ENCODE measurements at regions not wholly inside any gene's neighbourhood (a gene's known extent, or its start where the extent isn't known, plus 50 kb on each side); places are given as distances from the start of the nearest gene placed in this dataset.

GRCh38 chr4:151967074-151967473 is 206.3 kb upstream of the GATB start:
- no peak for DNase-seq
- no peak overlapping the region for H3K4me3 ChIP-seq (replicated peaks in 1 of 3; ENCODE audit: low read depth in 2 of 3, low read length in 3 of 3)
- no peaks in the 10 kb centered on the region for H3K36me3 ChIP-seq (replicated peaks in 1 of 2; ENCODE audit: control insufficient read depth in 1 of 2, insufficient read depth in 2 of 2, low read length in 2 of 2)
- no peaks in the 10 kb centered on the region for H3K36me3 Mint-ChIP-seq
- H3K4me1 Mint-ChIP-seq: peaks cover 5% of the 10 kb centered on the region
- no peak for TF ChIP-seq CTCF (IDR thresholded peaks at IDR 0.05)
- WGBS (ENCODE audit: insufficient coverage): 80% methylated on average over 4 of the region's 6 CpGs
- H3K4me2 ChIP-seq (replicated peaks; ENCODE audit: extremely low read depth, low read length, poor library complexity, severe bottlenecking): no peak overlapping the region
- peaks cover 0 to 3% (median 2%) of the 10 kb centered on the region in 7 donors for H3K9me3 Mint-ChIP-seq
- intact Hi-C loops (cut with micrococcal nuclease): no loop called here
- H3K4me3 Mint-ChIP-seq: no peak overlapping the region
- peaks cover 0 to 6% (median 1%) of the 10 kb centered on the region in 3 donors for H3K27me3 Mint-ChIP-seq (ENCODE audit: low read depth in 3 of 3)
- H3K27ac ChIP-seq (ENCODE audit: low read depth in 1 of 2, low read length in 2 of 2): no peak overlapping the region
- no peaks in the 10 kb centered on the region for H3K79me2 ChIP-seq (ENCODE audit: insufficient read depth, low read length)
- H3K27me3 ChIP-seq (ENCODE audit: control insufficient read depth in 2 of 2, insufficient read depth in 2 of 2, low read length in 2 of 2): no peaks in the 10 kb centered on the region
- no peaks in the 10 kb centered on the region for H4K20me1 ChIP-seq (ENCODE audit: insufficient read depth, low read length)
- H3K4me1 ChIP-seq (ENCODE audit: control insufficient read depth in 1 of 2, insufficient read depth in 2 of 2, low read length in 2 of 2): no peaks in the 10 kb centered on the region
- no peak overlapping the region for H3K27ac Mint-ChIP-seq
- no peak overlapping the region for H2AFZ ChIP-seq (ENCODE audit: insufficient read depth, low read depth, low read length, poor library complexity, severe bottlenecking)
- H3K9me3 ChIP-seq (replicated peaks in 1 of 2; ENCODE audit: control insufficient read depth in 1 of 2, insufficient read depth in 1 of 2, low read length in 2 of 2): no peaks in the 10 kb centered on the region
- no peak overlapping the region for H3K9ac ChIP-seq (ENCODE audit: insufficient read depth, low read length, poor library complexity, severe bottlenecking)

DNA sequence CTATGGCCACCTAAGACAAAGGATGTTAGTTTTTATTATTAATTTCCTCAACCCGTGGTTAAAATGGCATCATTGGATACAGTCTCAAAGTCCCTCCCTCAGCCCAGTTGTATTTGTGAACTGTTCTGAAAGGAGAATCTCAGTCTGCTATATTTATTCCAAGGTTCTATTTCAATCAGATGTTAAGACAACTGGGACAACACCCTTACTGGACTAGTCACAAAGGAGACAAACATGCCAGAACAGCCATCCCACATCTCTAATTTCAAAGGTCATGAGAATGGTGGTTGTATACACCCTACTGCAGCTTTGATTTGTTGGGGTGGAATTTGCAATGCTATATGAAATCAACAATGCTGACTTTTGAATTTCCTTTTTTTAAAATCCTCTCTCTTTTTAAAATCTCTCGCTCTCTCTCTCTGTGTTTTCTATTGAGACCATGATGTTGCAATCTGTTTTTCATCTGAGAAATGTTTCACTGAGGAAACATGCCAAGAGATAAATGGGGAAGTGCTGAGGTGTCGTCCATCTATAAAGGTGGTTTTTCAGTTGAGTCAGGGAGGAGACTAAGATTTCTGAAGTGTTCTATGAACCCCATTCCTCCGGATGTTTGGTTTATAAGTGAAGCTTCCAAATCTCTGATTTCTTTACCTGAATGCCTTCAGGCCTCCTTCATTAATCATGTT is 201.5 kb upstream of the GATB start:
- H3K9me3 ChIP-seq (replicated peaks in 1 of 2; ENCODE audit: control insufficient read depth in 1 of 2, insufficient read depth in 1 of 2, low read length in 2 of 2): no peaks in the 10 kb centered on the region
- Mint-ChIP-seq H3K9me3 (peaks cover 0 to 5% (median 3%) of the 10 kb centered on the region in 7 donors), H3K4me3 (no peak overlapping the region), H3K27me3 (ENCODE audit: low read depth in 3 of 3) (peaks cover 0 to 10% (median 0%) of the 10 kb centered on the region in 3 donors), H3K36me3 (no peaks in the 10 kb centered on the region), H3K27ac (peak overlapping the region in 1 of 7 donors; percentile 34), H3K4me1 (peaks cover 5% of the 10 kb centered on the region)
- H3K79me2 ChIP-seq (ENCODE audit: insufficient read depth, low read length): no peaks in the 10 kb centered on the region
- no peak for DNase-seq
- no peak overlapping the region for H3K9ac ChIP-seq (ENCODE audit: insufficient read depth, low read length, poor library complexity, severe bottlenecking)
- H3K36me3 ChIP-seq (replicated peaks in 1 of 2; ENCODE audit: control insufficient read depth in 1 of 2, insufficient read depth in 2 of 2, low read length in 2 of 2): no peaks in the 10 kb centered on the region
- no peak overlapping the region for H3K4me3 ChIP-seq (replicated peaks in 1 of 3; ENCODE audit: low read depth in 2 of 3, low read length in 3 of 3)
- H3K27ac ChIP-seq (ENCODE audit: low read depth in 1 of 2, low read length in 2 of 2): no peak overlapping the region
- no CpG with 5 or more reads among the region's 4 CpGs for WGBS (ENCODE audit: insufficient coverage)
- no peak overlapping the region for H3K4me2 ChIP-seq (replicated peaks; ENCODE audit: extremely low read depth, low read length, poor library complexity, severe bottlenecking)
- H2AFZ ChIP-seq (ENCODE audit: insufficient read depth, low read depth, low read length, poor library complexity, severe bottlenecking): no peak overlapping the region
- intact Hi-C loops (cut with micrococcal nuclease): no loop called here
- no peaks in the 10 kb centered on the region for H3K27me3 ChIP-seq (ENCODE audit: control insufficient read depth in 2 of 2, insufficient read depth in 2 of 2, low read length in 2 of 2)
- no peaks in the 10 kb centered on the region for H4K20me1 ChIP-seq (ENCODE audit: insufficient read depth, low read length)
- TF ChIP-seq CTCF (IDR thresholded peaks at IDR 0.05): no peak
- H3K4me1 ChIP-seq (ENCODE audit: control insufficient read depth in 1 of 2, insufficient read depth in 2 of 2, low read length in 2 of 2): no peaks in the 10 kb centered on the region

Measured in CD14-positive monocyte (primary cell).